HCT116 (cell line): ENCODE measurements at regions not wholly inside any gene's neighbourhood (a gene's known extent, or its start where the extent isn't known, plus 50 kb on each side); places are given as distances from the start of the nearest gene placed in this dataset.

Experiments
- CEBPB ChIP-seq: IDR thresholded peaks from 2 replicates; pipeline ENCODE4 v1.6.1; 2012; ENCODE audit warnings: low read depth
- CTCF ChIP-seq, 3 experiments: fragments of 200-600 bp in 1 of 3; sonication (generic) in 1 of 3; IDR thresholded peaks in 2 of 3; conservative IDR thresholded peaks in 1 of 3; 2 replicates each; pipeline ENCODE4 v1.5.1; 2012 to 2017; ENCODE audit warnings: low read depth in 2 of 3, low read length in 2 of 3, antibody characterized with exemption in 1 of 3, borderline replicate concordance in 1 of 3, control low read depth in 1 of 3, mild to moderate bottlenecking in 1 of 3, mixed read lengths in 1 of 3, mixed run types in 1 of 3, moderate library complexity in 1 of 3; ENCODE audit not compliant: insufficient read depth in 1 of 3
- EGR1 ChIP-seq: IDR thresholded peaks from 2 replicates; pipeline ENCODE4 v1.6.1; 2012; ENCODE audit warnings: low read depth
- EZH2 ChIP-seq: fragments of 200-600 bp; sonication (generic); IDR thresholded peaks from 2 replicates; pipeline ENCODE4 v1.6.1; 2017; ENCODE audit warnings: antibody characterized with exemption, mixed run types
- EZH2phosphoT487 ChIP-seq: fragments of 200-600 bp; IDR thresholded peaks from 2 replicates; pipeline ENCODE4 v1.6.1; 2018; ENCODE audit warnings: antibody characterized with exemption, borderline replicate concordance
- FOSL1 ChIP-seq: IDR thresholded peaks from 2 replicates; pipeline ENCODE4 v1.6.1; 2012; ENCODE audit warnings: low read depth
- POLR2A ChIP-seq: IDR thresholded peaks from 2 replicates; pipeline ENCODE4 v1.7.0; 2011; ENCODE audit warnings: borderline replicate concordance; ENCODE audit not compliant: insufficient read depth, insufficient read length; ENCODE audit errors: extremely low read depth
- POLR2AphosphoS5 ChIP-seq: IDR thresholded peaks from 2 replicates; pipeline ENCODE4 v1.6.1; 2011; ENCODE audit warnings: mild to moderate bottlenecking, low read depth, low read length, moderate library complexity
- RAD21 ChIP-seq: IDR thresholded peaks from 2 replicates; pipeline ENCODE4 v1.6.1; 2012; ENCODE audit warnings: low read depth, mild to moderate bottlenecking
- SP1 ChIP-seq: IDR thresholded peaks from 2 replicates; pipeline ENCODE4 v1.6.1; 2012; ENCODE audit warnings: low read depth
- SRF ChIP-seq: IDR thresholded peaks from 2 replicates; pipeline ENCODE4 v1.6.1; 2012; ENCODE audit warnings: low read depth
- ZBTB33 ChIP-seq: IDR thresholded peaks from 2 replicates; pipeline ENCODE4 v1.6.1; 2011; ENCODE audit warnings: mild to moderate bottlenecking, low read length, moderate library complexity; ENCODE audit not compliant: insufficient replicate concordance; ENCODE audit errors: extremely low read depth
- ZNF274 ChIP-seq: fragments of 200-500 bp; sonication (Bioruptor generic); IDR thresholded peaks from 2 replicates; pipeline ENCODE4 v1.6.1; 2014; ENCODE audit warnings: mild to moderate bottlenecking, low read depth, low read length, inconsistent platforms

GRCh38 chr10:57017356-57018037 lies 656.4 kb upstream of the ZWINT start:
- TF ChIP-seq CTCF (IDR thresholded peaks at IDR 0.05 in 2 of 3, conservative IDR thresholded peaks at IDR 0.05 in 1 of 3; ENCODE audit: borderline replicate concordance in 1 of 3, insufficient read depth in 1 of 3, low read depth in 2 of 3, low read length in 2 of 3), result no peak
- TF ChIP-seq EGR1, result no peak
- no peak for TF ChIP-seq POLR2A
- no peak for TF ChIP-seq ZBTB33
- TF ChIP-seq ZNF274, result no peak
- no peak for TF ChIP-seq POLR2AphosphoS5
- TF ChIP-seq SP1, result no peak
- TF ChIP-seq SRF, result no peak
- TF ChIP-seq EZH2phosphoT487, result no peak
- no peak for TF ChIP-seq EZH2
- no peak for TF ChIP-seq FOSL1
- no peak for TF ChIP-seq RAD21
- TF ChIP-seq CEBPB, result no peak
